B cell (primary cell): ENCODE measurements at regions not wholly inside any gene's neighbourhood (a gene's known extent, or its start where the extent isn't known, plus 50 kb on each side); places are given as distances from the start of the nearest gene placed in this dataset.

ENCODE experiments used
- CTCF ChIP-seq: fragments of 200-600 bp; IDR thresholded peaks from one replicate; pipeline ENCODE4 v1.8.0; 2022; ENCODE audit warnings: antibody characterized with exemption, mild to moderate bottlenecking
- EZH2 ChIP-seq: IDR thresholded peaks from 2 replicates; pipeline ENCODE4 v1.6.1; 2012; ENCODE audit warnings: borderline replicate concordance, low read depth, mild to moderate bottlenecking, moderate library complexity, low read length; ENCODE audit not compliant: insufficient read depth, poor library complexity, severe bottlenecking

- TF ChIP-seq CTCF: no peak
- no peak for TF ChIP-seq EZH2
Measured at GRCh38 chr9:78691542-78691941, 394.6 kb downstream of the PSAT1 start.
